DND-41 (cell line): ENCODE measurements at regions not wholly inside any gene's neighbourhood (a gene's known extent, or its start where the extent isn't known, plus 50 kb on each side); places are given as distances from the start of the nearest gene placed in this dataset.

Experiments
- ATAC-seq: fragments of 200-7000 bp; cut with Tn5 transposase; 3 replicates; pipeline ENCODE4 v1.9.1; 2021; ENCODE audit warnings: low read depth; ENCODE audit not compliant: insufficient read depth
- DNase-seq: peaks from one replicate; pipeline ENCODE4 v3.0.0-alpha.2; 2020
- H2AFZ ChIP-seq: 2 replicates; pipeline ENCODE4 v1.6.0; 2012; ENCODE audit warnings: low read depth, low read length
- H3K27ac ChIP-seq: 2 replicates; pipeline ENCODE4 v1.5.1; 2012; ENCODE audit warnings: low read length, inconsistent platforms
- H3K27me3 ChIP-seq: fragments of 200-600 bp; sonication (generic); 2 replicates; pipeline ENCODE4 v1.6.0; 2012; ENCODE audit warnings: low read length, mild to moderate bottlenecking, inconsistent platforms; ENCODE audit not compliant: insufficient read depth, poor library complexity
- H3K36me3 ChIP-seq: 2 replicates; pipeline ENCODE4 v1.5.1; 2012; ENCODE audit warnings: low read length, inconsistent platforms; ENCODE audit not compliant: insufficient read depth
- H3K4me1 ChIP-seq: 2 replicates; pipeline ENCODE4 v1.5.1; 2012; ENCODE audit warnings: mild to moderate bottlenecking, low read length; ENCODE audit not compliant: insufficient read depth
- H3K4me2 ChIP-seq: 2 replicates; pipeline ENCODE4 v1.6.0; 2012; ENCODE audit warnings: mild to moderate bottlenecking, moderate library complexity, low read length, inconsistent platforms; ENCODE audit not compliant: insufficient read depth
- H3K4me3 ChIP-seq, 2 experiments: fragments of 200-600 bp in 1 of 2; shearing (Covaris generic) in 1 of 2; 2 replicates each; pipeline ENCODE4 v1.5.1; 2012 to 2016; ENCODE audit warnings: inconsistent platforms in 2 of 2, low read length in 2 of 2, mild to moderate bottlenecking in 2 of 2, low read depth in 1 of 2, moderate library complexity in 1 of 2
- H3K79me2 ChIP-seq: 2 replicates; pipeline ENCODE4 v1.6.0; 2012; ENCODE audit warnings: low read length, inconsistent platforms; ENCODE audit not compliant: insufficient read depth
- H3K9ac ChIP-seq: 2 replicates; pipeline ENCODE4 v1.6.0; 2012; ENCODE audit warnings: low read depth, mild to moderate bottlenecking, inconsistent platforms, low read length, moderate library complexity
- H3K9me3 ChIP-seq: 2 replicates; pipeline ENCODE4 v1.5.1; 2012; ENCODE audit warnings: low read length, moderate library complexity, mild to moderate bottlenecking, inconsistent platforms; ENCODE audit not compliant: insufficient read depth, severe bottlenecking
- H4K20me1 ChIP-seq: 2 replicates; pipeline ENCODE4 v1.6.0; 2012; ENCODE audit warnings: low read length; ENCODE audit not compliant: insufficient read depth
- EZH2 ChIP-seq: IDR thresholded peaks from 3 replicates; pipeline ENCODE4 v1.6.1; 2012; ENCODE audit warnings: borderline replicate concordance, low read depth, mild to moderate bottlenecking, moderate library complexity, low read length, inconsistent platforms; ENCODE audit not compliant: severe bottlenecking
- TF ChIP-seq, protein P1 (sequence below): IDR thresholded peaks from 2 replicates; pipeline ENCODE4 v1.5.1; 2012; ENCODE audit warnings: borderline replicate concordance, low read length, moderate library complexity, mild to moderate bottlenecking; ENCODE audit not compliant: poor library complexity, severe bottlenecking; ENCODE audit errors: extremely low read depth

DNA sequence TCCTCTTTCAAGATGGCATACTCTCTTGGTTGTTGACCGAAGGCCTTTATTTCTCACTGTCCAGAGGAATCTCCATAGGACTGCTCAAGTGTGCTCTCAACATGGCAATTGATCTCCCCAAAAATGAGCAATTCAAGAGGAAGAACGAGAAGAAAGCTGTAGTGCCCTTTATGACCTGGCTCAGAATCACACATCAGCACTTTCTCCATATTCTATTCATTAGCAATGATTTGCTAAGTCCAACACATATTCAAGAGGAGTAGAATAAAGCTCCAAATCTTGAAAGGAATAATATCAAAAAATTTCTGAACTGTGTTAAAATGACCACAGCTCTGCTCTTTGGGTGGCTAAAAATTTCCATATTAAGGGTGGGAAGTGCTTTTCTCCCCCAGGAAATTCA lies 151.6 kb upstream of the SYNPR start:
- H4K20me1 ChIP-seq: no peaks in the 10 kb centered on the region
- no peak overlapping the region for H3K27ac ChIP-seq
- ATAC-seq (no peak), DNase-seq (no peak)
- no peaks in the 10 kb centered on the region for H3K4me1 ChIP-seq
- H3K4me3 ChIP-seq: no peak overlapping the region
- H3K79me2 ChIP-seq: no peaks in the 10 kb centered on the region
- H3K27me3 ChIP-seq: no peaks in the 10 kb centered on the region
- no peak overlapping the region for H2AFZ ChIP-seq
- H3K9me3 ChIP-seq: no peaks in the 10 kb centered on the region
- H3K36me3 ChIP-seq: no peaks in the 10 kb centered on the region
- H3K9ac ChIP-seq: no peak overlapping the region
- H3K4me2 ChIP-seq: no peak overlapping the region
- TF ChIP-seq, protein P1, sequence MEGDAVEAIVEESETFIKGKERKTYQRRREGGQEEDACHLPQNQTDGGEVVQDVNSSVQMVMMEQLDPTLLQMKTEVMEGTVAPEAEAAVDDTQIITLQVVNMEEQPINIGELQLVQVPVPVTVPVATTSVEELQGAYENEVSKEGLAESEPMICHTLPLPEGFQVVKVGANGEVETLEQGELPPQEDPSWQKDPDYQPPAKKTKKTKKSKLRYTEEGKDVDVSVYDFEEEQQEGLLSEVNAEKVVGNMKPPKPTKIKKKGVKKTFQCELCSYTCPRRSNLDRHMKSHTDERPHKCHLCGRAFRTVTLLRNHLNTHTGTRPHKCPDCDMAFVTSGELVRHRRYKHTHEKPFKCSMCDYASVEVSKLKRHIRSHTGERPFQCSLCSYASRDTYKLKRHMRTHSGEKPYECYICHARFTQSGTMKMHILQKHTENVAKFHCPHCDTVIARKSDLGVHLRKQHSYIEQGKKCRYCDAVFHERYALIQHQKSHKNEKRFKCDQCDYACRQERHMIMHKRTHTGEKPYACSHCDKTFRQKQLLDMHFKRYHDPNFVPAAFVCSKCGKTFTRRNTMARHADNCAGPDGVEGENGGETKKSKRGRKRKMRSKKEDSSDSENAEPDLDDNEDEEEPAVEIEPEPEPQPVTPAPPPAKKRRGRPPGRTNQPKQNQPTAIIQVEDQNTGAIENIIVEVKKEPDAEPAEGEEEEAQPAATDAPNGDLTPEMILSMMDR: no peak
- TF ChIP-seq EZH2: no peak

DNA sequence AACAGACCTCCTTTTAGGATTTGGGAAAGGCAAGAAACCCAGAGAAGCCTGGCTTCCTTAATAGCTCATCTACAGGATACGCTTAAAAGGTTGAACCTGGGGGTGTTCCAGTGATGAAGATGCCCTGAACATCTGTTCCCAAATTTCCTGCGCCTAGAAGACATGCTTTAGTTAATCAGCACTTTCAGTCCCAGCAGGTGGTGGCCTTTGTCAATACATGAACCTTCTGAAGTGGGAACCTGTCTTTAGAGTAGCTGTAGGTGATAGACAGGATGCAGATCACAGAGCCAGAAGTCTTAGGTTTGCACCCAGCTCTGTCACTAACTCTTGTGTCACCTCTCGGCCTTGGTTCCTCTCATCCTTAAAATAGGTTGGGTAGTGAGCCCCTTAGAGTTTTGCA lies 149.7 kb upstream of the SYNPR start:
- TF ChIP-seq, protein P1: no peak
- TF ChIP-seq EZH2: no peak
- ATAC-seq (no peak), DNase-seq (no peak)
- Histone ChIP-seq H3K9ac (no peak overlapping the region), H3K27ac (no peak overlapping the region), H3K4me2 (no peak overlapping the region), H3K9me3 (no peaks in the 10 kb centered on the region), H2AFZ (no peak overlapping the region), H3K36me3 (no peaks in the 10 kb centered on the region), H3K4me1 (no peaks in the 10 kb centered on the region), H3K4me3 (no peak overlapping the region), H4K20me1 (no peaks in the 10 kb centered on the region), H3K79me2 (no peaks in the 10 kb centered on the region), H3K27me3 (no peaks in the 10 kb centered on the region)

DNA sequence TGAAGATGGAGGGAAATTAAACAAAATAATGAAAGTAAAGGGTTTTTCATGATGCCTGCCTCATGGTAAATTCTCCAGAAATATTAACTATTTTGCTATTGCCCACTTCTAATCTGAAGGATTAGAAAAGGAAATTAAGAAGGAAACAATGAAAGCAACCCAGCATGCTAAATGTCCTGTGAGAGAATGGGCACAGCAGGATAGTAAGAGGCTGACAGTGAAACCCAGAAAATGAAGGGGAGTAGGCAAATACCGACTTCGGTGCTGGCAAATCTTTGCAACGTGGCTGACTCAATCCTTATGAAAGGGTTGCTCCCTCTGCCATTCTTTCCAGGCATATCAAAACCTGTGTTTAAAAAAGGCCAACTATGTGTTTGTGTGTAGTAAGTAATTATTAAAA lies 147.5 kb upstream of the SYNPR start:
- TF ChIP-seq, protein P1: no peak
- no peak for TF ChIP-seq EZH2
- H3K4me1 ChIP-seq: no peaks in the 10 kb centered on the region
- no peak overlapping the region for H3K9ac ChIP-seq
- DNase-seq: no peak
- no peaks in the 10 kb centered on the region for H3K36me3 ChIP-seq
- no peaks in the 10 kb centered on the region for H3K27me3 ChIP-seq
- H3K79me2 ChIP-seq: no peaks in the 10 kb centered on the region
- no peaks in the 10 kb centered on the region for H4K20me1 ChIP-seq
- no peak overlapping the region for H3K27ac ChIP-seq
- no peaks in the 10 kb centered on the region for H3K9me3 ChIP-seq
- H2AFZ ChIP-seq: no peak overlapping the region
- no peak overlapping the region for H3K4me2 ChIP-seq
- H3K4me3 ChIP-seq: no peak overlapping the region
- ATAC-seq: no peak

DNA sequence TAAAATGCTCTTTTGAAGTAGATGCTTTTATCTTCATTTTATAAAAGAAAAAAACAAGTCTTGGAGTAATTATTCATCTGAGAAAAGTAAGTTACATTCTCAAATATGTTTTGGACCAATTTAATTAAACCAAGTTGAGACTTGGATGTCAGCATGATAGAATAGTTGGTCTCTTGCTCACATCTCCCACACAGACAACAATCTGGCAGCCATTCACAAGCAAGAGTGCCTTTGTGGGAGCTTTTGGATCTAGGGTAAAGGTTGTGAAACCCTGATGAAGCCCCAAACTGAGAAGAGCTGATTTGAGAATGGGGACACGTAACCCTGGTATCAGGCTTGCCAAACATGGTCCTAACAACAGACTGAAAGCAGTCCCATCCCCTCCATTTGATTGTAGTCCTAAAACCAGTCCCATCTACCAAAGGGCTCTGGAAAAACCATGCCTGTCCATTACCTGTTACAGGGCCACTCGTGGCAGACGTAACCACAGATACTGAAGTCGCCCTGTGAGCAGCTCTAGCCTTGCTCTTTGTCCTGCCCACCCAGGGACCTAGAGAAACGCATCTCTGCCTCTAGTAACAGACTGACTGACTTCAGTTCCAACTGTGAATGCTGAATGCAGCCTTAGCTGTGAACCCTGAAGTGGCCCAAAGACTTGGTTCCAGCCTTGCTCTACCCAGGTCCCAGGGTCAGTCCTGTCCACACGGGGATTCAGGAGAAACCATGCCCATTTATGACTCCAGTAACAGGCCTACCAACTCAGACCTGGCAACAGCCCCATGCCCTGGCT lies 145.5 kb upstream of the SYNPR start:
- H3K27me3 ChIP-seq: no peaks in the 10 kb centered on the region
- no peak overlapping the region for H3K4me3 ChIP-seq
- H4K20me1 ChIP-seq: no peaks in the 10 kb centered on the region
- H3K9ac ChIP-seq: no peak overlapping the region
- no peaks in the 10 kb centered on the region for H3K9me3 ChIP-seq
- DNase-seq: no peak
- no peak for TF ChIP-seq EZH2
- TF ChIP-seq, protein P1: no peak
- no peak overlapping the region for H3K27ac ChIP-seq
- H2AFZ ChIP-seq: no peak overlapping the region
- no peaks in the 10 kb centered on the region for H3K36me3 ChIP-seq
- no peaks in the 10 kb centered on the region for H3K4me1 ChIP-seq
- H3K79me2 ChIP-seq: no peaks in the 10 kb centered on the region
- no peak overlapping the region for H3K4me2 ChIP-seq
- no peak for ATAC-seq
